Sigmoid colon (tissue), 6 donors: ENCODE measurements at regions not wholly inside any gene's neighbourhood (a gene's known extent, or its start where the extent isn't known, plus 50 kb on each side); places are given as distances from the start of the nearest gene placed in this dataset.

Source experiments
- DNase-seq: peaks from one replicate; pipeline ENCODE4 v3.0.0-alpha.2; 2019
- H3K27ac ChIP-seq, 4 donors: fragments of 200-600 bp; sonication (generic); one replicate each; pipeline ENCODE4 v1.5.1; 2016 to 2019; ENCODE audit warnings: mild to moderate bottlenecking in 1 of 4
- H3K27me3 ChIP-seq, 3 donors: fragments of 200-600 bp; sonication (generic); one replicate each; pipeline ENCODE4 v1.5.1; 2019; ENCODE audit warnings: mild to moderate bottlenecking in 1 of 3
- H3K36me3 ChIP-seq, 4 donors: fragments of 200-600 bp; sonication (generic); one replicate each; pipeline ENCODE4 v1.5.1; 2016 to 2019
- H3K4me1 ChIP-seq, 4 donors: fragments of 200-600 bp; sonication (generic); one replicate each; pipeline ENCODE4 v1.5.1; 2017 to 2019
- H3K4me3 ChIP-seq, 4 donors: fragments of 200-600 bp; sonication (generic); one replicate each; pipeline ENCODE4 v1.5.1; 2017 to 2019; ENCODE audit warnings: mild to moderate bottlenecking in 2 of 4, moderate library complexity in 1 of 4
- H3K9me3 ChIP-seq, 4 donors: fragments of 200-600 bp in 3 of 4; sonication (generic) in 3 of 4; one replicate each; pipeline versions ENCODE4 v1.5.1 to v1.6.1; 2013 to 2019
- EP300 ChIP-seq, 4 donors: sonication (generic); formaldehyde crosslinking; IDR thresholded peaks; one replicate each; pipeline ENCODE4 v1.6.1; 2017; ENCODE audit warnings: antibody characterized with exemption in 4 of 4
- POLR2A ChIP-seq, 2 donors: fragments of 450-650 bp; IDR thresholded peaks; one replicate each; pipeline ENCODE4 v1.6.1; 2016; ENCODE audit warnings: antibody characterized with exemption in 2 of 2, mild to moderate bottlenecking in 2 of 2, moderate library complexity in 2 of 2
- POLR2AphosphoS5 ChIP-seq, 4 donors: sonication (generic); formaldehyde crosslinking; IDR thresholded peaks; one replicate each; pipeline ENCODE4 v1.6.1; 2017; ENCODE audit warnings: antibody characterized with exemption in 4 of 4
- WGBS, 2 donors: extraction: QIAGEN DNeasy Blood & Tissue Kit; methylation state at CpG; one replicate each; pipeline ENCODE4 v1.1.7; 2013; 5-methylcytosine and 5-hydroxymethylcytosine counted together
- intact Hi-C: fragments of 100-400 bp; cut with DNase I; formaldehyde crosslinking; loops from one replicate; pipeline ENCODE4 v1.15.1; 2023
- TF ChIP-seq, protein P1 (sequence below), 4 experiments: fragments of 450-650 bp in 3 of 4; fragments of 200-600 bp in 1 of 4; IDR thresholded peaks; one replicate each; pipeline ENCODE4 v1.5.1; 2016 to 2019; ENCODE audit warnings: antibody characterized with exemption in 4 of 4, mild to moderate bottlenecking in 3 of 4, moderate library complexity in 2 of 4
- donor health status: healthy with polysubstance abuse.
- donor health status: healthy.

DNA sequence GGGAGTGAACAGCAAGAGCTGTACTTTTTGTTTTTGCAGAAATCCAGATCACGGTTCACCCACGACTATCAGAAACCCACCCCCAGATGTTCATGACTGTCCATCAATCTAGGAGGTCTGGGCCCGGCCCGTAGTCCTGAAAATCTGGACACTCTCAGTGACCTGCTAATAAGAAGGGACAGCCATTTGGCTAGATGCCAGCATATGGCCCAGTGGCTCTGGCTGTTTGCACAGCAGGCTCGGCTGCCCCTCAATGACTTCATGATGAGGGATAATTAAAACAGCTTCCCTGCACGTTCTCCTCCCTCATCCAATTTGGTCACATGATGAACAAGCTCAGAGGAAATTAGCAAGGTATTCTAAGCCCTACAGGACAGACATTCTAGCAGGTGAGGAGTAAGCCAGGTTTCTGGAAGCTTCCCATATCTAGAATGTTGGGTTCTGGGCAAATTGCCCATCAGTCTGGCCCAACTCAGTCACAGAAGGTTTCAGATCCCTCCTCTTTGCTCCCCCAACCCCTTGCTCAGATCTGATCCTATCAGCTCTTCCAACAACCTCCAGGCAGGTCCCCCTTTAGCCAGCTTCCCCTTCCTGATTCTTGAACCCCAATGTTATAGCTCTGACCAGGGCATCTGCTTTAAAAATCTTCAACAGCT, 397.3 kb downstream of the SHANK2 start:
- H3K9me3 ChIP-seq, result no peaks in the 10 kb centered on the region
- 50 to 52% methylated on average over 6 of the region's 6 CpGs for WGBS, 2 donors
- TF ChIP-seq POLR2AphosphoS5 (IDR thresholded peaks at IDR 0.05) (no peak), EP300 (IDR thresholded peaks at IDR 0.05) (no peak), POLR2A (IDR thresholded peaks at IDR 0.05) (no peak)
- TF ChIP-seq, protein P1, sequence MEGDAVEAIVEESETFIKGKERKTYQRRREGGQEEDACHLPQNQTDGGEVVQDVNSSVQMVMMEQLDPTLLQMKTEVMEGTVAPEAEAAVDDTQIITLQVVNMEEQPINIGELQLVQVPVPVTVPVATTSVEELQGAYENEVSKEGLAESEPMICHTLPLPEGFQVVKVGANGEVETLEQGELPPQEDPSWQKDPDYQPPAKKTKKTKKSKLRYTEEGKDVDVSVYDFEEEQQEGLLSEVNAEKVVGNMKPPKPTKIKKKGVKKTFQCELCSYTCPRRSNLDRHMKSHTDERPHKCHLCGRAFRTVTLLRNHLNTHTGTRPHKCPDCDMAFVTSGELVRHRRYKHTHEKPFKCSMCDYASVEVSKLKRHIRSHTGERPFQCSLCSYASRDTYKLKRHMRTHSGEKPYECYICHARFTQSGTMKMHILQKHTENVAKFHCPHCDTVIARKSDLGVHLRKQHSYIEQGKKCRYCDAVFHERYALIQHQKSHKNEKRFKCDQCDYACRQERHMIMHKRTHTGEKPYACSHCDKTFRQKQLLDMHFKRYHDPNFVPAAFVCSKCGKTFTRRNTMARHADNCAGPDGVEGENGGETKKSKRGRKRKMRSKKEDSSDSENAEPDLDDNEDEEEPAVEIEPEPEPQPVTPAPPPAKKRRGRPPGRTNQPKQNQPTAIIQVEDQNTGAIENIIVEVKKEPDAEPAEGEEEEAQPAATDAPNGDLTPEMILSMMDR (IDR thresholded peaks at IDR 0.05), result no peak
- no peaks in the 10 kb centered on the region for H3K36me3 ChIP-seq
- no peaks in the 10 kb centered on the region for H3K27me3 ChIP-seq
- no peaks in the 10 kb centered on the region for H3K4me1 ChIP-seq
- no peak overlapping the region for H3K27ac ChIP-seq
- intact Hi-C loops, result no loop called here
- H3K4me3 ChIP-seq, result no peak overlapping the region
- DNase-seq, result no peak

DNA sequence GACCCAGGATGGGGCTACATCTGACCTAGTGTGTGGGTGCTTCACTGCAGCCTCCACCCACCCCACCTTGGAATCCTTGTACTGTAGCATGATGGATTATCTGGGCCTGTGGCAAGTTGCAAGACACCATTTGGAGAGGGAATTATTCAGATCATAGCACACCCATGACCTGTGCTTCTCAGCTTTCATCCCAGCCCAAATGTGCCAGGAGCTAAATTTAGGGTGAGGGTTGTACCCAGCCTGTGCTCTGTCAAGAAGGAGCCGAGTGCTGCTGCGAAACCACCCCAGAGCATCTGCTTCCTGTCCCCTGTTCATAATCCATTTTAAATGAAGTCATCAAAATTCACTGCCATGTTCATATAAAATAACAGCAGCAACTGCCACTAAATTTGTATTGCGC, 394.5 kb downstream of the SHANK2 start:
- intact Hi-C loops, result no loop called here
- no peak overlapping the region for H3K27ac ChIP-seq

DNA sequence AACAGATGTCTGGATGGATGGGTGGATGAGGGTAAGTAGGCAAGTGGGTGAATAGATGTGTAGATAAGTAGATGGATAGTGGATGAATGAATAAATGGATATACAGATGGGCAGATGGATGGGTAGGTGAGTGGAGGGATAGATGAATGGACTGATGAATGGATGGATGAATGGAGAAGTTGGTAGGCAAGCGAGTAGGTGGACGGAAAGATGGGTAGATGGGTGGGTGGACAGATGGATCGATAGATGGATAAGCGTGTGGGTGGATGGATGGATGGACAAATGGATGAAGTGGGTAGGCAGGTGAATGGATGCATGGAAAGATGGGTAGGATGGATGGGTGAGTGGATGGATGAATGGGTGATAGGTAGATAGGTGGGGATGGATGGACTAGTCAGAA, 393.2 kb downstream of the SHANK2 start:
- 95 to 97% methylated on average over 4 of the region's 4 CpGs for WGBS, 2 donors
- H3K27me3 ChIP-seq, result no peaks in the 10 kb centered on the region
- no peaks in the 10 kb centered on the region for H3K36me3 ChIP-seq
- no peaks in the 10 kb centered on the region for H3K9me3 ChIP-seq
- DNase-seq, result no peak
- H3K4me1 ChIP-seq, result no peaks in the 10 kb centered on the region
- intact Hi-C loops, result no loop called here
- TF ChIP-seq EP300 (IDR thresholded peaks at IDR 0.05) (no peak), POLR2AphosphoS5 (IDR thresholded peaks at IDR 0.05) (no peak), POLR2A (IDR thresholded peaks at IDR 0.05) (no peak)
- TF ChIP-seq, protein P1 (IDR thresholded peaks at IDR 0.05), result no peak
- no peak overlapping the region for H3K4me3 ChIP-seq
- H3K27ac ChIP-seq, result no peak overlapping the region

More for the DNA sequence above, 394.5 kb downstream of the SHANK2 start:
- no peaks in the 10 kb centered on the region for H3K36me3 ChIP-seq
- no peak for TF ChIP-seq POLR2AphosphoS5 (IDR thresholded peaks at IDR 0.05)
- TF ChIP-seq EP300 (IDR thresholded peaks at IDR 0.05), result no peak
- no peak for TF ChIP-seq POLR2A (IDR thresholded peaks at IDR 0.05)
- TF ChIP-seq, protein P1 (IDR thresholded peaks at IDR 0.05), result no peak
- WGBS, 2 donors, result 86 to 91% methylated on average over 3 of the region's 3 CpGs
- H3K4me3 ChIP-seq, result no peak overlapping the region
- no peaks in the 10 kb centered on the region for H3K4me1 ChIP-seq
- DNase-seq, result no peak
- H3K27me3 ChIP-seq, result no peaks in the 10 kb centered on the region
- no peaks in the 10 kb centered on the region for H3K9me3 ChIP-seq

DNA sequence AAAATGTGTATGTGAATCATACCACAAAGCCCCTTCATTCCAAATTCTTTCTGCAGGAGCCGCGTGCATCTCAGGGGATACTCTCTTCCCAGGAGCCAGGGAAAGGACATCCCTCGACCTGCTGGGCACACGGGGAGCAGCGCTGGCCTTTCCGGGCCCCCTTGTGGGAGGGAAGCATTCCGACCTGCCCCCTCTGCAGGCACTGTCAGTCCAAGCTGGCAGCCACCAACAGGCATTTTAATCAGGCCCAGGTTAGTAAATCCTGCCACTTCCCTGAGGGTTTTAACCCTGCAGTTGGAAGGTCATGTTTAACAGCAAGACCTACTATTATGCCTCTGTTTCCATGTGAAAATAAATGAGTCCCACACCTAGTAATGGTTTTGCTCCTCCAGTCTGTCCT, 391.5 kb downstream of the SHANK2 start:
- TF ChIP-seq, protein P1 (IDR thresholded peaks at IDR 0.05), result no peak
- no peak for TF ChIP-seq POLR2A (IDR thresholded peaks at IDR 0.05)
- no peak for TF ChIP-seq EP300 (IDR thresholded peaks at IDR 0.05)
- TF ChIP-seq POLR2AphosphoS5 (IDR thresholded peaks at IDR 0.05), result no peak

DNA sequence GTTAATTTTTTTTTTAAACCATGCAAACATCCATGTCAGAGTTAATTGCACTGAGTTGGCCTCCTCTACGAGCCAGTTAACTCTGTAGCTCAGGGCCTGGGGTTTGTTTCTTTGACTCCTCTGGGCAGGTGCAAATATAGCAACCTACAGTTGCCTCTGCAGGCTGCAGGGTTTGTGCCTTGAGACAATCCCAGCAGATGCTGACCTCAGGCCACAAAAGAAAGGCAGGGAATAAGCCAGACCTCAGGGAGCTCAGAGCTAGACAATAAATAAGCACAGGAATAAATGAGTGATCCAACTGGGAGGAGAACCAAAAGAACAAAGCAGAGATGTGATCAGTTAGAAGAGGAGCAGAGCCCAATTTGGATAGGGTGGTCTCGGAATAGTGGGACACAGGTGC, 390.8 kb downstream of the SHANK2 start:
- intact Hi-C loops, result no loop called here
- DNase-seq, result no peak
- H3K4me3 ChIP-seq, result no peak overlapping the region
- H3K36me3 ChIP-seq, result no peaks in the 10 kb centered on the region
- TF ChIP-seq, protein P1 (IDR thresholded peaks at IDR 0.05), result no peak
- TF ChIP-seq POLR2A (IDR thresholded peaks at IDR 0.05), result no peak
- no peak for TF ChIP-seq POLR2AphosphoS5 (IDR thresholded peaks at IDR 0.05)
- TF ChIP-seq EP300 (IDR thresholded peaks at IDR 0.05), result no peak
- H3K27me3 ChIP-seq, result no peaks in the 10 kb centered on the region
- no peaks in the 10 kb centered on the region for H3K4me1 ChIP-seq
- no peaks in the 10 kb centered on the region for H3K9me3 ChIP-seq
- H3K27ac ChIP-seq, result no peak overlapping the region
- 67 to 76% methylated on average over 2 of the region's 2 CpGs for WGBS, 2 donors

More for the DNA sequence above, 391.5 kb downstream of the SHANK2 start:
- Histone ChIP-seq H3K4me3 (no peak overlapping the region), H3K36me3 (no peaks in the 10 kb centered on the region), H3K9me3 (no peaks in the 10 kb centered on the region), H3K27ac (no peak overlapping the region), H3K4me1 (no peaks in the 10 kb centered on the region), H3K27me3 (no peaks in the 10 kb centered on the region)
- no peak for DNase-seq
- intact Hi-C loops, result no loop called here
- WGBS, 2 donors, result 64 to 91% methylated on average over 7 of the region's 7 CpGs
